ENCODE measurements at regions not wholly inside any gene's neighbourhood (a gene's known extent, or its start where the extent isn't known, plus 50 kb on each side); places are given as distances from the start of the nearest gene placed in this dataset.

DNA sequence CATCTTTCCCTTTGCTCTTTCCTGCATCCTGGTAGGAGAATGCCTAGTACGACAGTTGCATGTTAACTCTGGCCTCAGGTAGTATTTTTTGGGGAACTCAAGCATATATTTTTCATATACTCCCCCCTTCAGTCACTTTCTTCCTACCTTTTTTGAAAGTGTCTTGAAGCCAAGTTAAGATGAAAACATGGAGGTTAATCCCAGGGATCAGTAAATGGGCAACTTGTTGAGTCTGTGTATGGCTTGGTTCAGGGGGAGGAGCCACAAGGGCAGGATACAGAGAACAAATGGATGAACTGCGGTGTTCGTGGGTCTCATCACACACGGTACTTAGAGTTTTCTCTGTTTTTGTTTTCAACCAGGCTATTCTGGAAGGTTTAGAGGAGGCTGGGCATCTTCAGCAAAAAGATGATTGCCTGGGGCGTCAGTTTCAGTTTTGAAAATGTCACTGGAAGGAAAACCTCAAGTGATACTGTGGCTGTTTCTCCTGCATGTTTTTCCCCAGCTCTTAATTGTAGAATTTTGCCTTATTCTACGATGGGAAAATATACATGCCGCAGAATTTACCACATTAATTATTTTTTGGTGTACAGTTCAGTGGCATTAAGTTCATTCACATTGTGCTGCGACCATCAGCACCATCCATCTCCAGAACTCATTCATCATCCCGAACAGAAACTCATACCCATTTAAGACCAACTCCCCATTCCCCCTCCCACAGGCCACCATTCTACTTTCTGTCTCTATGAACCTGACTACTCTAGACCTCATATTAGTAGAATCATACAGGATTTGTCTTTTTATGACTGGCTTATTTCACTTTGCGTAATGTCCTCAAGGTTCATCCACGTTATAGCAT lies 71.5 kb downstream of the MAP10 start:
- Histone ChIP-seq H3K4me2 (ENCODE audit: low read length) (no peak overlapping the region), H3K9me3 (replicated peaks; ENCODE audit: low read length) (no peaks in the 10 kb centered on the region), H3K9ac (ENCODE audit: low read depth, low read length) (no peak overlapping the region), H3K36me3 (ENCODE audit: insufficient read depth, low read length) (no peaks in the 10 kb centered on the region), H3K4me3 (ENCODE audit: low read length) (no peak overlapping the region), H3K27me3 (ENCODE audit: control insufficient read depth, insufficient read depth, low read length) (peaks cover 3% of the 10 kb centered on the region), H3K4me1 (ENCODE audit: control insufficient read depth, insufficient read depth, low read length) (no peaks in the 10 kb centered on the region)

DNA sequence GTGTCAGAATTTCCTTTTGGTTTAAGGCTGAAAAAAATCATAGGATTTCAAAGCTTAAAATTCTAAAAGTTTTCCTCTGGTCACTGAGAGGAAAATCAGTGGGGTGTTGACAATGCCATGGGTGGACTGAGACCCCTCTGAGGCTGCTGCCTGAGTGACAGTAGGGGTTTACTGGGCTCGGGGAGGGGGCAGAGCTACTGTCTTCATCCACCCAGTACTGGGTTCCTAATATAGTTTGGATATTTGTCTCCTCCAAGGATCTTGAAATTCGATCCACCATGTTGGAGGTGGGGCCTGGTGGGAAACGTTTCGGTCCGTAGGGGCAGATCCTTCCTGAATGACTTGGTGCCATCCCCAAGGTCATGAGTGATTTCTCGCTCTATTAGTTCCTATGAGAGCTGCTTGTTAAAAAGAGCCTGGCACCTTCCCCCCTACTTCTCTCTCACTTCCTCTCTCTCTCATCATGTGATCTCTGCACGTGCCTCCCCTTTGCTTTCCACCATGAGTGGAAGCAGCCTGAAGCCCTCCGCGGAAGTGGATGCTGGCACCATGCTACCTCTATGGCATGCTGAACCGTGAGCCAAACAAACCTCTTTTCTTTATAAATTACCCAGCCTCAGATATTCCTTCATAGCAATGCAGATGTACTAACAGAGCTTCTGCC lies 72.3 kb downstream of the MAP10 start:
- H3K4me3 ChIP-seq (ENCODE audit: low read length): no peak overlapping the region
- peaks cover 3% of the 10 kb centered on the region for H3K27me3 ChIP-seq (ENCODE audit: control insufficient read depth, insufficient read depth, low read length)
- H3K9me3 ChIP-seq (replicated peaks; ENCODE audit: low read length): no peaks in the 10 kb centered on the region
- H3K9ac ChIP-seq (ENCODE audit: low read depth, low read length): no peak overlapping the region
- no peaks in the 10 kb centered on the region for H3K36me3 ChIP-seq (ENCODE audit: insufficient read depth, low read length)
- H3K4me1 ChIP-seq (ENCODE audit: control insufficient read depth, insufficient read depth, low read length): no peaks in the 10 kb centered on the region
- H3K4me2 ChIP-seq (ENCODE audit: low read length): no peak overlapping the region

GRCh38 chr1:232878086-232878485 lies 72.3 kb upstream of the NTPCR start:
- Histone ChIP-seq H3K27me3 (ENCODE audit: control insufficient read depth, insufficient read depth, low read length) (peaks cover 7% of the 10 kb centered on the region), H3K4me3 (ENCODE audit: low read length) (no peak overlapping the region), H3K9ac (ENCODE audit: low read depth, low read length) (no peak overlapping the region), H3K36me3 (ENCODE audit: insufficient read depth, low read length) (no peaks in the 10 kb centered on the region), H3K4me1 (ENCODE audit: control insufficient read depth, insufficient read depth, low read length) (no peaks in the 10 kb centered on the region), H3K9me3 (replicated peaks; ENCODE audit: low read length) (no peaks in the 10 kb centered on the region), H3K4me2 (ENCODE audit: low read length) (no peak overlapping the region)

DNA sequence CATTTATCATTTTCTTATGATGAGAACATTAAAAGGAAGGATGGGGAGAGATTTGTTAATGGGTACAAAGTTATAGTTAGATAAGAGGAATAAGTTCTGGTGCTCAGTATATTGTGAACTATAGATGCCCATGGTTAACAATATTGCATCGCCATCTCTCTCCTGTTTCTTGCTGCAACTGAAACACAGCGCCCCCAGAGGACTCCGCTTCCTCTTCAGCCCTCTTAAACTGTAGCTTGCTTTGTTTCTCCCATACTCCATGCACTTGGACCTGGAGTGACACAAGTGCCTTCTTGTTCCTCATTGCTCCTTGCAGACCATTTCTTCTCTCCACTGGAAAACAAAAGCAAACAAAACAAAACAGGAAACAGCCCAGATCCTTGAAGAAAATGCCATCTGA lies 70.1 kb upstream of the NTPCR start:
- no peaks in the 10 kb centered on the region for H3K9me3 ChIP-seq (replicated peaks; ENCODE audit: low read length)
- H3K4me1 ChIP-seq (ENCODE audit: control insufficient read depth, insufficient read depth, low read length): no peaks in the 10 kb centered on the region
- no peak overlapping the region for H3K4me3 ChIP-seq (ENCODE audit: low read length)
- no peak overlapping the region for H3K9ac ChIP-seq (ENCODE audit: low read depth, low read length)
- H3K4me2 ChIP-seq (ENCODE audit: low read length): no peak overlapping the region
- H3K36me3 ChIP-seq (ENCODE audit: insufficient read depth, low read length): no peaks in the 10 kb centered on the region
- peaks cover 4% of the 10 kb centered on the region for H3K27me3 ChIP-seq (ENCODE audit: control insufficient read depth, insufficient read depth, low read length)

DNA sequence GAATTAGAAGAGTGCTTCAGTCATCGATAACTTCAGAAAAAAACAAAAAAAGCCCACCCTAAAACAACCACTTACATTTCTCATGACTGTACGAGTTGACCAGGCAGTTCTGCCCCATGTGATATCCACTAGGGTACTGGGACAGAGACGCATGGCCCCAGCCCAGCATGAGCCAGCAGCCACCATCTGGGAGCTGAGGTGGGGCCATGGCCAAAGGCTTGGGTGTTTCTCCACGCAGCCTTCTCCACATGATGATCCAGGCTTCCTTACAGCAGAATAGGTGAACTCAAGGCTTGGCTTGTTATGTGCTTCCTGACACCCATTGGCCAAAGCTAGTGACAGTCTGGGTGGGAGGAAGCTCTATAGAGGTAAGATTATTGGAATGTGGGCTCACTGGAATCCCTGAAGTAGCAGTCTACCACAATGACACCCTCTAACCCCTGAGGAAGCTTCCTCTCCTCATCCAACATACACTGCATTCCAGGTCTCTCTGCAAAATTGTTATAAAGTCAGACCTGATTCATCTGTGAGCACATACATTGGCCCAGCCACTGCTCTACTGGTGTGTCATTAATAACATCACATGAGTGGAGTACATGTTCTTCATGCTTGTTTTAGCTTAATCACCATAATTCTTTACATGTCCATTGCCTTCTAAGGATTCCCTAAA lies 66.3 kb upstream of the NTPCR start:
- H3K9me3 ChIP-seq (replicated peaks; ENCODE audit: low read length): no peaks in the 10 kb centered on the region
- peaks cover 4% of the 10 kb centered on the region for H3K27me3 ChIP-seq (ENCODE audit: control insufficient read depth, insufficient read depth, low read length)
- H3K36me3 ChIP-seq (ENCODE audit: insufficient read depth, low read length): no peaks in the 10 kb centered on the region
- H3K4me3 ChIP-seq (ENCODE audit: low read length): no peak overlapping the region
- no peak overlapping the region for H3K9ac ChIP-seq (ENCODE audit: low read depth, low read length)
- H3K4me1 ChIP-seq (ENCODE audit: control insufficient read depth, insufficient read depth, low read length): no peaks in the 10 kb centered on the region
- no peak overlapping the region for H3K4me2 ChIP-seq (ENCODE audit: low read length)

- H3K4me3 ChIP-seq (ENCODE audit: low read length): no peak overlapping the region
- no peak overlapping the region for H3K4me2 ChIP-seq (ENCODE audit: low read length)
- H3K36me3 ChIP-seq (ENCODE audit: insufficient read depth, low read length): no peaks in the 10 kb centered on the region
- H3K4me1 ChIP-seq (ENCODE audit: control insufficient read depth, insufficient read depth, low read length): peaks cover 9% of the 10 kb centered on the region
- no peaks in the 10 kb centered on the region for H3K9me3 ChIP-seq (replicated peaks; ENCODE audit: low read length)
- H3K9ac ChIP-seq (ENCODE audit: low read depth, low read length): no peak overlapping the region
- peaks cover 4% of the 10 kb centered on the region for H3K27me3 ChIP-seq (ENCODE audit: control insufficient read depth, insufficient read depth, low read length)
Measured at GRCh38 chr1:232886271-232886670, 64.1 kb upstream of the NTPCR start.

- Histone ChIP-seq H3K4me2 (ENCODE audit: low read length) (peak overlapping the region; percentile 53), H3K4me3 (ENCODE audit: low read length) (no peak overlapping the region), H3K9me3 (replicated peaks; ENCODE audit: low read length) (no peaks in the 10 kb centered on the region), H3K27me3 (ENCODE audit: control insufficient read depth, insufficient read depth, low read length) (no peaks in the 10 kb centered on the region), H3K36me3 (ENCODE audit: insufficient read depth, low read length) (no peaks in the 10 kb centered on the region), H3K4me1 (ENCODE audit: control insufficient read depth, insufficient read depth, low read length) (peaks cover 16% of the 10 kb centered on the region), H3K9ac (ENCODE audit: low read depth, low read length) (no peak overlapping the region)
Measured at GRCh38 chr1:232890340-232890943, 60.0 kb upstream of the NTPCR start.

- H3K4me2 ChIP-seq (ENCODE audit: low read length): peak overlapping the region; percentile 53
- H3K9ac ChIP-seq (ENCODE audit: low read depth, low read length): no peak overlapping the region
- no peaks in the 10 kb centered on the region for H3K27me3 ChIP-seq (ENCODE audit: control insufficient read depth, insufficient read depth, low read length)
- H3K4me1 ChIP-seq (ENCODE audit: control insufficient read depth, insufficient read depth, low read length): peaks cover 16% of the 10 kb centered on the region
- no peaks in the 10 kb centered on the region for H3K36me3 ChIP-seq (ENCODE audit: insufficient read depth, low read length)
- H3K4me3 ChIP-seq (ENCODE audit: low read length): no peak overlapping the region
- no peaks in the 10 kb centered on the region for H3K9me3 ChIP-seq (replicated peaks; ENCODE audit: low read length)
Measured at GRCh38 chr1:232891071-232891470, 59.3 kb upstream of the NTPCR start.

DNA sequence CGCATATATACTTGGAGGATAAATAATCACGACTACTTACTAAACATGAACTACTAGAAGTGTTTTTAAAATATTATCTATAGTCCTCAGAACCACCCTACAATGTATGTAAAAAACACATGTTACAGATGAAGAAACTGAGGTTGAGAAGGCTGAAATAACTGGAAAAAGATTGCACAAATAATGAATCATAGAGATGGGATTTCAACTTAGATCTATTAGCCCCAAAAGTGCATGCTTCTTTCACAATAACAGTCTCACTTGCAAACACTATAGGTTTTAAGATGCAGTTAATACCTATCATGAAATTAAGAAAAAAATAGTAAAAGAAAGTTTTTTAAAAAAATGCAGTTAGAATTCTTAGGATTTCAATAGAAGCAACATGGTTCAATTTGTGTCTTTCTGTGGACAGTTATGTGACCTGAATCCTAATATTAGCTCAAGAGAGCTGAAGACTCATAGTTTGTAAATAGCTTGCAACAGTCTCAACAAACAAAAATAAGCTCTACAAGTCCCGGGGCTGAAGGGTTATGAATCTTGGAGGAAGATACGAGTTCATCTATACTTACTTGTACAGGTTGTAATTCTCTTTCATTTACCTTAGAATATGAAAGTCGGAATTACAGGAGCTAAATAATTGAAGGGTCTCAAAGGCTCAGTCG lies 58.6 kb upstream of the NTPCR start:
- Histone ChIP-seq H3K4me3 (ENCODE audit: low read length) (no peak overlapping the region), H3K9ac (ENCODE audit: low read depth, low read length) (no peak overlapping the region), H3K36me3 (ENCODE audit: insufficient read depth, low read length) (no peaks in the 10 kb centered on the region), H3K4me1 (ENCODE audit: control insufficient read depth, insufficient read depth, low read length) (peaks cover 16% of the 10 kb centered on the region), H3K4me2 (ENCODE audit: low read length) (no peak overlapping the region), H3K9me3 (replicated peaks; ENCODE audit: low read length) (no peaks in the 10 kb centered on the region), H3K27me3 (ENCODE audit: control insufficient read depth, insufficient read depth, low read length) (no peaks in the 10 kb centered on the region)

GRCh38 chr1:232893481-232894313 lies 56.7 kb upstream of the NTPCR start:
- Histone ChIP-seq H3K4me1 (ENCODE audit: control insufficient read depth, insufficient read depth, low read length) (peaks cover 16% of the 10 kb centered on the region), H3K27me3 (ENCODE audit: control insufficient read depth, insufficient read depth, low read length) (no peaks in the 10 kb centered on the region), H3K36me3 (ENCODE audit: insufficient read depth, low read length) (no peaks in the 10 kb centered on the region), H3K9me3 (replicated peaks; ENCODE audit: low read length) (no peaks in the 10 kb centered on the region), H3K9ac (ENCODE audit: low read depth, low read length) (no peak overlapping the region), H3K4me2 (ENCODE audit: low read length) (no peak overlapping the region), H3K4me3 (ENCODE audit: low read length) (no peak overlapping the region)

Data from skeletal muscle satellite cell (primary cell).